ENCODE measurements at regions not wholly inside any gene's neighbourhood (a gene's known extent, or its start where the extent isn't known, plus 50 kb on each side); places are given as distances from the start of the nearest gene placed in this dataset.

GRCh38 chr14:101445278-101445677, 116.0 kb upstream of the DIO3 start:
- ATAC-seq (ENCODE audit: poor library complexity) (no peak), DNase-seq (no peak)
- Mint-ChIP-seq H3K4me3 (no peak overlapping the region), H3K27ac (no peak overlapping the region), H3K4me1 (ENCODE audit: low read depth) (peaks cover 46% of the 10 kb centered on the region), H3K27me3 (peaks cover 86% of the 10 kb centered on the region), H3K9me3 (no peaks in the 10 kb centered on the region), H3K36me3 (ENCODE audit: low read depth) (no peaks in the 10 kb centered on the region)
- no peak overlapping the region for H3K4me3 ChIP-seq (ENCODE audit: low read length)
- no peak for TF ChIP-seq CTCF (IDR thresholded peaks at IDR 0.05)
- ChIA-PET POLR2A (no interaction called here), CTCF (interaction anchor here (0.6 kb wide), 1 partner anchor 509 kb away, joined by 3 read pairs; no protein-coding TSS in a partner anchor)
- H3K27ac ChIP-seq (ENCODE audit: low read depth in 1 of 2, low read length in 2 of 2): no peak overlapping the region
- no peaks in the 10 kb centered on the region for H3K36me3 ChIP-seq (ENCODE audit: insufficient read depth, low read length)
- H3K27me3 ChIP-seq (ENCODE audit: control insufficient read depth in 1 of 2, insufficient read depth in 2 of 2, low read length in 2 of 2): peaks cover 27 to 60% of the 10 kb centered on the region in 2 experiments
- intact Hi-C loops (cut with DNase I, micrococcal nuclease): no loop called here
- peaks cover 0 to 6% of the 10 kb centered on the region in 2 experiments for H3K9me3 ChIP-seq (ENCODE audit: control insufficient read depth in 1 of 2, insufficient read depth in 1 of 2, low read length in 2 of 2)
- peaks cover 38% of the 10 kb centered on the region for H3K4me1 ChIP-seq (ENCODE audit: insufficient read depth, low read length)

GRCh38 chr14:101446387-101446969, 114.8 kb upstream of the DIO3 start:
- Mint-ChIP-seq H3K27me3 (peaks cover 90% of the 10 kb centered on the region), H3K4me3 (no peak overlapping the region), H3K9me3 (no peaks in the 10 kb centered on the region), H3K36me3 (ENCODE audit: low read depth) (no peaks in the 10 kb centered on the region), H3K4me1 (ENCODE audit: low read depth) (peaks cover 37% of the 10 kb centered on the region), H3K27ac (no peak overlapping the region)
- Histone ChIP-seq H3K4me1 (ENCODE audit: insufficient read depth, low read length) (peaks cover 32% of the 10 kb centered on the region), H3K27ac (ENCODE audit: low read depth in 1 of 2, low read length in 2 of 2) (no peak overlapping the region), H3K4me3 (ENCODE audit: low read length) (no peak overlapping the region), H3K27me3 (ENCODE audit: control insufficient read depth in 1 of 2, insufficient read depth in 2 of 2, low read length in 2 of 2) (peaks cover 33 to 72% of the 10 kb centered on the region in 2 experiments), H3K36me3 (ENCODE audit: insufficient read depth, low read length) (no peaks in the 10 kb centered on the region), H3K9me3 (ENCODE audit: control insufficient read depth in 1 of 2, insufficient read depth in 1 of 2, low read length in 2 of 2) (peaks cover 0 to 6% of the 10 kb centered on the region in 2 experiments)
- no peak for TF ChIP-seq CTCF (IDR thresholded peaks at IDR 0.05)
- CTCF ChIA-PET: no interaction called here
- POLR2A ChIA-PET: no interaction called here
- ATAC-seq (ENCODE audit: poor library complexity): no peak
- intact Hi-C loops (cut with DNase I, micrococcal nuclease): no loop called here
- DNase-seq: no peak

DNA sequence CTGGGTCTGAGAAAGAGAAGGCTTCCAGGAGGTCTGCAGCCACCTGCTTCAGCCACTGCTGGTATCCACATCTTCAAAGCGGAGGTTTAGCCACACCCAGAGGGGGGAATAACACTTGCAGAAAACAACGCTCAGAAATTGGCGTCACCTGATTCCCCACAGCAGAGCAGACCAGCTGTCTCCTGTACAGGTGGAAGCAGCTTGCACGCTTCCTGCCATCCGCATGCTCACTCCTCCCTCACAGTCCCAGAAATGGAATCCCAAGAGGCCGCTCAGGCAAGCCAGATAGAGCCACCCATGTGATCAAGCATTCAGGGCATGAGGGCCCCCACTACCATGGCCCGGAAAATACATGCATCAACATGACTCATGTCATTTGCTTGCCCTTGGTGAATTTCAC, 112.2 kb upstream of the DIO3 start:
- H3K27me3 ChIP-seq (ENCODE audit: control insufficient read depth in 1 of 2, insufficient read depth in 2 of 2, low read length in 2 of 2): peaks cover 47 to 80% of the 10 kb centered on the region in 2 experiments

More for the DNA sequence above, 112.2 kb upstream of the DIO3 start:
- H3K27ac Mint-ChIP-seq: no peak overlapping the region
- CTCF ChIA-PET: no interaction called here
- peaks cover 90% of the 10 kb centered on the region for H3K27me3 Mint-ChIP-seq
- Histone ChIP-seq H3K36me3 (ENCODE audit: insufficient read depth, low read length) (no peaks in the 10 kb centered on the region), H3K4me1 (ENCODE audit: insufficient read depth, low read length) (peaks cover 6% of the 10 kb centered on the region), H3K4me3 (ENCODE audit: low read length) (no peak overlapping the region), H3K9me3 (ENCODE audit: control insufficient read depth in 1 of 2, insufficient read depth in 1 of 2, low read length in 2 of 2) (peaks cover 0 to 3% of the 10 kb centered on the region in 2 experiments), H3K27ac (ENCODE audit: low read depth in 1 of 2, low read length in 2 of 2) (no peak overlapping the region)
- no peaks in the 10 kb centered on the region for H3K9me3 Mint-ChIP-seq
- POLR2A ChIA-PET: interaction anchor here (0.7 kb wide), 1 partner anchor 9 kb away, joined by 3 read pairs; no protein-coding TSS in a partner anchor
- no peaks in the 10 kb centered on the region for H3K36me3 Mint-ChIP-seq (ENCODE audit: low read depth)
- H3K4me3 Mint-ChIP-seq: no peak overlapping the region
- H3K4me1 Mint-ChIP-seq (ENCODE audit: low read depth): peaks cover 11% of the 10 kb centered on the region
- DNase-seq: peak in 1 of 14 experiments; percentile 6
- TF ChIP-seq CTCF (IDR thresholded peaks at IDR 0.05): no peak
- intact Hi-C loops (cut with DNase I, micrococcal nuclease): no loop called here
- no peak for ATAC-seq (ENCODE audit: poor library complexity)

Measured in CD4-positive, alpha-beta T cell (primary cell).